NCI-H1436 treated with DMSO at 0.1 percent for 48 hours (cell line): ENCODE measurements at regions not wholly inside any gene's neighbourhood (a gene's known extent, or its start where the extent isn't known, plus 50 kb on each side); places are given as distances from the start of the nearest gene placed in this dataset.

Experiments used
- DNase-seq: peaks from one replicate; lab custom pipeline; 2025; lab: John Stamatoyannopoulos, UW

DNA sequence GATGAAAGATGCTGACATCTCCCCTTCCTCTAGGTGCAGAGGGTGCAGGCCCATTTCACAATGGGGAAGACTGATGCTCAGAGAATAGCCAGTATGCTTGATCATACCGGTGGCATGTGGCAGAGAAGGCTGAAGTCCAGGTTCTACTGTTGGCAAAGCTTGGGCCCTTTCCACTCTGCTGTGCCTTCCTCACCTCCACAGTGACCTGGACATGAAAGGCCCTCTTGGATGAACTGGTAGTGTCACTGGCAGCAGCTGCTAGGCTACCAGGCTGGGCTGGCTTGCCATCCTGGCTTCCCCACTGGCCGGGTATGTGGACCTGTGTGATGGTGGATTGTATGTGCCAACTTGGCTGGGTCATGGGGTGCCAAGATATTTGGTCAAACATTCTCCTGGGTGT lies 92.0 kb downstream of the GADD45G start:
- DNase-seq, result no peak

DNA sequence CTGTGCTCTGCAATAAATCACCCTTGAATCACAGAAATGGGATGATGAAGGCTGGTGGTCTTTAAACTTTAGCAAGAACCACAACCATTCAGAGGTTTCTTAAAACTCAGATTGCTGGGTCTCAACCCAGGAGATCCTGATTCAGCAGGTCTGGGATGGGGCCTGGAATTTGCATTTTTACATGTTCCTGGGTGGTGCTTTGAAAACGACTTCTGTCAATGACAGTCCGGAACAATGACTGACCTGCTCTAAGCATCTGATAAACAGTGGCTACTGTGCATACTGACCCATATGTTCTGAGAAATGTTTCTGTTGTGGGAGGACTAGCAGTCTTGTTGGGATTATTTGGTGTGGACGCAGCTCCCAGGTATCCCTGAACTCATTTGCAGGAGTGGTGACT lies 92.7 kb downstream of the GADD45G start:
- DNase-seq, result no peak

DNA sequence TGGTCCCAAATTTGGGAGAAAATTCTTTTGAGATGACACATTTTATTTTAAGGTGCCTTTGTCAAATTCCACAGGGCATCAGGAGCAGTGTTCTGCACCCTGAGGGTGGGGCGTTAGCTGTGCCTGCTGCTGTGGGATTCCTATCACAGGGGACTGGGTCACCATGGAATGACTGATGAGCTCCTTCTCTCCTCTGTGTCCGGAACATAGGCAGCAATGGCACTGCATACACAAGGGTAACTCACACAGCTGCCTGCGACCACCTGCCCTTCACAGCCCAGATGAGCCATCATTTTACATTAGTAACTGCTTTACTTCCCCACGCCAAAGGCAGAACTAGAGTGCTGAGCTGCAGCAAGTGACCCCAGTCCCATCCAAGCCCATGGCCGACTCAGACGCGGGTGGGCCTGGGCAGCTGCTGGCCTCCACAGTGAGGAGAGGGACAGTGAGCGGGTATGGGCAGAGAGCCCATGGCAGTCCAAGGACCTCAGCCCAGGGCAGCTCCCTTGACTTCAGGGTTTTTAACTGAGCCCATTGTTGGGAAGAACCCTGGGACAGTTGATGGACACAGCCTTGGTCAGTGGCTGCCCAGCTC lies 93.7 kb downstream of the GADD45G start:
- DNase-seq, result no peak

DNA sequence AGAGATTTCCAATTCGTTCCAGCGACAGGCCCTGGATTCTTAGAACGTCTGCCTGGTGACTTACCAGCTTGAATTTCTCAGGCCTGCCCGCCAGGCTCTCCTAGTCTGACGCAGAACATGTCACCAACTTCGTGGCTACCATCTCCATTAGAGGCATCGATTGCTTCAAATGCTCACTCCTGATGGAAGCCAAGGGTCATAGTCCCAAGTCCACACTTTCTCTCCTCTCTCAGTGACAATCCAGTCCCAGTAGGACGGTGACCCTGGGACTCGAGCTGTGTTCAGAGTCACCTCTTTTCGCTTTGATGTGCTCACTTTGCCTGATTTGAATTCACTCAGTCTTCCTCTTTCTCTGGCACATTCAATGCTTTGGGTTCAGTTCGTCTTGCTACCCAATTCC lies 94.8 kb downstream of the GADD45G start:
- DNase-seq, result no peak

DNA sequence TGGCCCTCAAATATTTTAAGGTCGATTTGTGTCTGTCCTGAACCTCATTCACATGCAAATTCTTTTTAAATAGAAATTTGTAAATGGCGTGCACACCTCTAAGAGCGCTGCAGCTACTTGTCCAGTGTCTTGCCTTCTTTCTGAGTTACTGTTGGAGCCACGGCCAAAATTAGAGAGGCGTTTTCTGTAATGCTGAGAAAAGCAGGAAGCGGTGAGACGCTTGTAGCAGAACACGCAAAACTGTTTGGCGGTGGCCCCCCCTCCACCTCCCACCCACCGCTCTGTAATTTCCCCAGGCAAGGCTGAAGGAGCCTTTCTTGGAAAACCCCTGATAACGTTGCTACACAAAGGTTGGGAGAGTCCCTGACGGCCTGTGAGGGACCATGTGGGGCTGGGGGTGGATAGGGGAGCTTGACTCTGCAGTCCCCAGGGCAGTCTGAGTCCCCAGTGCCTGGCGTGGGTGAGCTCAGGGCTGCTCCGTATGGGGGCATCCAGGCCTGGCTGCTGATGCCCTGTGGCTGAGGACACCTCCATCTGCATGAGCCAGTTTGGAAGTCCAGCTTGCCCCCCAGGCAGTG lies 96.5 kb downstream of the GADD45G start:
- DNase-seq, result no peak

DNA sequence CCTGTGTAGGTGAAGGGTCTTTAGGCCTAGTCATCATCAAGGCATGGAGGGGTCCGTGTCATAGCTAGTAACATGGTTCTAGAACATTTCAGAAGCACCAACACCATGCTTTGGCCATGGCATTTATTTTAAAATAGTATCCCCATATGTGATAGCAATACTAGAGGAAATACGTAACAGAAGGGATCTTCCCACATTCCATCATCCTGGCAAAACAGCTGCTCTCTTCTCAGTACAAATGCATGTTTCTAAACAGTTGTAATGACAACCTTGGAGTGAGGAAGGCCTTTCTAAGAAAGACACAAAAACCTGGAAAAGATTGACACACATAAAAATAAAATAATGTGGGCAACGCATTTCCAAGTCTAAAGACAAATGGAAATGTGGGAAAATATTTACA lies 97.6 kb downstream of the GADD45G start:
- DNase-seq, result no peak

GRCh38 chr9:89705651-89706050 lies 100.8 kb downstream of the GADD45G start:
- DNase-seq, result no peak

DNA sequence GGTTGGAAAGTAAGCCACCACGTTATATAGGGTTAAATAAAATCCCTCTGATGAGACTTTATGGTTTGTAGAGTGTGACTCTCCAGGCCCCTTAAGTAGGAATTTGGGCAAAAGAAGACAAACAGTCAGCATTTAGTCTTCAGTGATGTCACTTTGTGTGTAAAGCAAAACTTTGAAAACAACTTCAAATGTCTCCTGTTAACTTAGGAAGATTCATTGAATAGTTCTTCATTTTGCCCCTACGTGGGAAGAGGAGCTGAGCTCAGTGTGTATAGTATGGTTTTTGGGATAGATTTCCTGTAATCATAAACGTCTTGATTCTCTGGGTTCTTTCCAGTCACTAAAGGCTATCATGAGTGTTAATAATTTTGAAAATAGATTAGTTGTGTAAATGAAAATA lies 101.3 kb downstream of the GADD45G start:
- no peak for DNase-seq

GRCh38 chr9:89706731-89707191 lies 101.9 kb downstream of the GADD45G start:
- DNase-seq, result no peak

DNA sequence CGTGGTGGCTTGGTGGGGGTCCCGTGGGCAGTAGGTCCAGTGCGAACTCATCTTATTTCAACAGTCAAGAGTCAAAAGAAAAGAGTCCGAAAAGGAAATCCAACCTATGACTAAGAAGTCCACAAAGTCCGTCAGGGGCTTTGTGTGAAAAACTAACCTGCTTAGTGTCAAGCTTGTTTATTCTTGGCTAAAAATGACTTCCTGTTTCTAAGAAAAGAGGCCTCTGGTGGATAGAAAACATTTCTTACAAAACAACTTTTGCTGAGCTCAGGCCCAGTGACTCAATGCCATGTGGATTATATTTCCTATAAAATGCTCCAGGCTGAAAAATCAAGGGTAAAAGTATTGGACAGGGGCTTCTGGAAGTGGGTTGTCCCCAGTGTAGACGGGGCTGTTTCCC lies 105.9 kb downstream of the GADD45G start:
- no peak for DNase-seq

- DNase-seq, result no peak
Observed at GRCh38 chr9:89711866-89712265, 107.1 kb downstream of the GADD45G start.

GRCh38 chr9:89712283-89712682 lies 107.5 kb downstream of the GADD45G start:
- DNase-seq, result no peak

- DNase-seq, result no peak
Observed at GRCh38 chr9:89714321-89714720, 109.5 kb downstream of the GADD45G start.

DNA sequence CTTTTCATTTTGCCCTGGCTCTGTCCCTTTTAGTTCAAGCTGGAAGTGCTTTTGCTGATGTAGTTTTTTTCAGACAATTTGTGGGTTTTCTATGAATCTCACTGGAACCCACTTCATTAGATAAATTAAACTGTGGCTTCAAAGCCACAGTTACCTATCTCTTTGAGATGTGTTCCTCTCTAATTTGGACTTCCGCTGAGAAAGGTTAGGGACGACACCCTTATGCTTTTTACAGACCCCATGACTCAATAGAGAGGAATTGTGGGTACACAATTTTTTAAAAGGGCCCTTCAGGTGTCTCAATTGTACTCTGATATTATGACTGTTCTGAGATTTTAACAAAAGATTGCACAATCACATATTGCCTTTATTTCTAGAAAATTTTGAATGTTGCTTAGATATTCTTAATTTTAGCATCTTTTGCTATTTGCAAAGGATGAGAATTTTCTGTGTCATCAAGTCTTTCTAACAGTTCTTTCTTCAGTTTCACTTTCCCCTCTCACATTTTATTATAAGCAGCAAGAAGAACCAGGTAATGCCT lies 110.6 kb downstream of the GADD45G start:
- no peak for DNase-seq

DNA sequence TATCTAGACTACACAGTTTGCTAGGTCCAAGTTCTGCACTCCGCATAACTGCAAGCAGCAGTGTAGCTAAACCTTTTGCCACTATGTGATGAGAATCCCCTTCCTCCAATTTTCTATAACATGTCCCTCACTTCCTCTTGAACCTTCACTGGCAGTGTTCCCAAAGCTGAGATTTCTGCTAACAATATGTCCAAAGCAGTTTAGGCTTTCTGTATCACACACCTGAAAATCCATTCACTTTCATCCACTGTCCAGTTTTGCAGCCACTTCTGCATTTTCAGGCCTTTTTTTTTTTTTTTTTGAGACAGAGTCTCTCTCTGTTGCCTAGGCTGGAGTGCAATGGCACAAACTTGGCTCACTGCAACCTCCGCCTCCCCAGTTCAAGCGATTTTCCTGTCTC lies 111.1 kb downstream of the GADD45G start:
- no peak for DNase-seq

GRCh38 chr9:89716559-89716958 lies 111.7 kb downstream of the GADD45G start:
- no peak for DNase-seq

- DNase-seq, result no peak
Observed at GRCh38 chr9:89718176-89718575, 113.4 kb downstream of the GADD45G start.

- no peak for DNase-seq
Observed at GRCh38 chr9:89718651-89719050, 113.8 kb downstream of the GADD45G start.

- no peak for DNase-seq
Observed at GRCh38 chr9:89719202-89719601, 114.4 kb downstream of the GADD45G start.

- no peak for DNase-seq
Observed at GRCh38 chr9:89720696-89721175, 115.9 kb downstream of the GADD45G start.

- no peak for DNase-seq
Observed at GRCh38 chr9:89721176-89721700, 116.4 kb downstream of the GADD45G start.

GRCh38 chr9:89721971-89722530 lies 117.2 kb downstream of the GADD45G start:
- DNase-seq, result no peak

DNA sequence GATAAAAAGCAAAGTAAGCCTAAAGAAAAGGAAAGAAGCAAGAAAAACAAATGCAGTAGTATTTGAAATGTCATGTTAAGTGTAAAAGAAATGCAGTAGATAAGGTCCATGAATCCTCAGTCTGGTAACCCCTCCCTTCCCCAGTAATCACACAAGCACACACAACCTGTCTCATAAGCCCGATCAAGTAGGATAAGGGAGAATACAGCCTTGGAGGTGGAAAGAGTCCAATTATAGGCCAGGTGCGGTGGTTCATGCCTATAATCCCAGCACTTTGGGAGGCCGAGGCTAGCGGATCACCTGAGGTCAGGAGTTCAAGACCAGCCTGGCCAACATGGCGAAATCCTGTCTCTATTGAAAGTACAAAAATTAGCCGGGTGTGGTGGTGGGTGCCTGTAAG lies 117.9 kb downstream of the GADD45G start:
- DNase-seq, result no peak
